Stimulated activated CD8-positive, alpha-beta memory T cell treated with anti-CD3 and anti-CD28 coated beads, Interleukin-15, amount 100 ng/mL, for 24 hours (primary cell): ENCODE measurements at regions not wholly inside any gene's neighbourhood (a gene's known extent, or its start where the extent isn't known, plus 50 kb on each side); places are given as distances from the start of the nearest gene placed in this dataset.
"Not testable (repeated sequence)": the region's sequence is repeated elsewhere in the genome, so short reads cannot be mapped to it uniquely, and the experiment has no call there.

Experiments used
- DNase-seq: peaks from one replicate; pipeline ENCODE4 v3.0.0-alpha.2; 2020; ENCODE audit warnings: low read depth

GRCh38 chr3:177628095-177628719, 430.9 kb upstream of the TBL1XR1 start:
- not testable (repeated sequence) for DNase-seq

GRCh38 chr3:177629276-177629675, 432.0 kb upstream of the TBL1XR1 start:
- no peak for DNase-seq

- no peak for DNase-seq
Observed at GRCh38 chr3:177633671-177634207, 436.5 kb upstream of the TBL1XR1 start.

- DNase-seq, result not testable (repeated sequence)
Observed at GRCh38 chr3:177635601-177636106, 438.4 kb upstream of the TBL1XR1 start.

- DNase-seq, result no peak
Observed at GRCh38 chr3:177640319-177640965, 443.2 kb upstream of the TBL1XR1 start.

- no peak for DNase-seq
Observed at GRCh38 chr3:177641206-177641605, 443.9 kb upstream of the TBL1XR1 start.

- no peak for DNase-seq
Observed at GRCh38 chr3:177642042-177642803, 444.9 kb upstream of the TBL1XR1 start.

- DNase-seq, result no peak
Observed at GRCh38 chr3:177642804-177643125, 445.5 kb upstream of the TBL1XR1 start.

- no peak for DNase-seq
Observed at GRCh38 chr3:177646749-177647148, 449.5 kb upstream of the TBL1XR1 start.

GRCh38 chr3:177647341-177647740, 450.1 kb upstream of the TBL1XR1 start:
- DNase-seq, result no peak

- no peak for DNase-seq
Observed at GRCh38 chr3:177647876-177648275, 450.6 kb upstream of the TBL1XR1 start.

GRCh38 chr3:177652556-177653291, 455.4 kb upstream of the TBL1XR1 start:
- DNase-seq, result no peak

GRCh38 chr3:177657243-177657642, 460.0 kb upstream of the TBL1XR1 start:
- no peak for DNase-seq

- DNase-seq, result no peak
Observed at GRCh38 chr3:177658354-177658753, 461.1 kb upstream of the TBL1XR1 start.

GRCh38 chr3:177664380-177665103, 467.3 kb upstream of the TBL1XR1 start:
- not testable (repeated sequence) for DNase-seq

GRCh38 chr3:177665122-177665808, 468.0 kb upstream of the TBL1XR1 start:
- DNase-seq, result no peak

GRCh38 chr3:177672252-177672911, 475.1 kb upstream of the TBL1XR1 start:
- DNase-seq, result no peak

- DNase-seq, result no peak
Observed at GRCh38 chr3:177673112-177673914, 476.0 kb upstream of the TBL1XR1 start.

GRCh38 chr3:177674186-177674585, 476.9 kb upstream of the TBL1XR1 start:
- DNase-seq, result no peak
